ENCODE measurements at regions not wholly inside any gene's neighbourhood (a gene's known extent, or its start where the extent isn't known, plus 50 kb on each side); places are given as distances from the start of the nearest gene placed in this dataset.
"Not testable (repeated sequence)": the region's sequence is repeated elsewhere in the genome, so short reads cannot be mapped to it uniquely, and the experiment has no call there.

DNA sequence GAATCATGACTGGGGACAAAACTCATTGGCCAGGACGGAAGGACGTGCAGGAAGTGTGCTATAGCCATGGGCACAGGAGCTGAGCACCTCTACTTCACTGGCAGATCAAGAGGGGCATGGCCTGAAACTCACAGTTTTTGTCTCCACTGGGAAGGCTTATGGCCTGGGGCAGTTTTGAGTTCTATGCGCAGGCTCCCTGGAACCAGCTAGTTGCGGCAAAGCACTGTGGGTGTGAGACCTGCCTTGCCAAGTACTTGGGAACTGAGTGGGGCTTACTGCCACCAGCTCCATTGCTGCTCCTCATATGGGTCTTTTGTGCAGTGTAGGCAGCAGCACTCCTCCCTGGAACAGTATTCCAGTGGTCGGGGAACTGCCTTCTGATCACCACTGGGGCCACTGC is 282.6 kb upstream of the EYS start:
- no peaks in the 10 kb centered on the region for H3K4me1 ChIP-seq
- H3K4me3 ChIP-seq, result no peak overlapping the region
- no peaks in the 10 kb centered on the region for H3K9me3 ChIP-seq
- intact Hi-C loops (cut with DNase I), result no loop called here
- H3K27me3 ChIP-seq (ENCODE audit: insufficient read depth in 3 of 3, low read length in 2 of 3), result no peaks in the 10 kb centered on the region
- ATAC-seq (no peak), DNase-seq (no peak)
- WGBS, 3 donors, result 89 to 93% (median 92%) methylated on average over 5 of the region's 5 CpGs
- no peaks in the 10 kb centered on the region for H3K36me3 ChIP-seq (ENCODE audit: insufficient read depth in 1 of 2, low read depth in 1 of 2)
- no peak overlapping the region for H3K27ac ChIP-seq
- TF ChIP-seq, protein P1, sequence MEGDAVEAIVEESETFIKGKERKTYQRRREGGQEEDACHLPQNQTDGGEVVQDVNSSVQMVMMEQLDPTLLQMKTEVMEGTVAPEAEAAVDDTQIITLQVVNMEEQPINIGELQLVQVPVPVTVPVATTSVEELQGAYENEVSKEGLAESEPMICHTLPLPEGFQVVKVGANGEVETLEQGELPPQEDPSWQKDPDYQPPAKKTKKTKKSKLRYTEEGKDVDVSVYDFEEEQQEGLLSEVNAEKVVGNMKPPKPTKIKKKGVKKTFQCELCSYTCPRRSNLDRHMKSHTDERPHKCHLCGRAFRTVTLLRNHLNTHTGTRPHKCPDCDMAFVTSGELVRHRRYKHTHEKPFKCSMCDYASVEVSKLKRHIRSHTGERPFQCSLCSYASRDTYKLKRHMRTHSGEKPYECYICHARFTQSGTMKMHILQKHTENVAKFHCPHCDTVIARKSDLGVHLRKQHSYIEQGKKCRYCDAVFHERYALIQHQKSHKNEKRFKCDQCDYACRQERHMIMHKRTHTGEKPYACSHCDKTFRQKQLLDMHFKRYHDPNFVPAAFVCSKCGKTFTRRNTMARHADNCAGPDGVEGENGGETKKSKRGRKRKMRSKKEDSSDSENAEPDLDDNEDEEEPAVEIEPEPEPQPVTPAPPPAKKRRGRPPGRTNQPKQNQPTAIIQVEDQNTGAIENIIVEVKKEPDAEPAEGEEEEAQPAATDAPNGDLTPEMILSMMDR (IDR thresholded peaks at IDR 0.05), result no peak

DNA sequence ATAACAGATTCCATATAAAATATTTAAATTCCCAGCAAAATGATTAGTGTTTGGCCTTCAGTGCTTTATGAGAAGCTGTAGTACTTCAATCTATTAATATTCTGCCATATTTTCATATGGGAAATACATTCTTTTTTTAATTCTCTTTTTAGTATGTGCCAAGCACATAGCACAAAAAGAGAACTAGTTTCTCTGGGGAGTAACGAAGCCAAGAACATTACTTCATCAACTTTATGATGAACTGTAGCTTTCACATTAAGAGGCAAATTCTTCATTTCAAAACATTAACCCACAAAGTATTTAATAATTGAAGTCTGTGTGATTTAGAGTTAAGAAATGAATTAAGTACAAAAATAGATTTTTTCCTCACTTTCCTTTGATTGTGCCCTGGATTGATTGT is 281.0 kb upstream of the EYS start:
- Histone ChIP-seq H3K9me3 (no peaks in the 10 kb centered on the region), H3K4me3 (no peak overlapping the region), H3K36me3 (ENCODE audit: insufficient read depth in 1 of 2, low read depth in 1 of 2) (no peaks in the 10 kb centered on the region), H3K4me1 (no peaks in the 10 kb centered on the region), H3K27ac (no peak overlapping the region), H3K27me3 (ENCODE audit: insufficient read depth in 3 of 3, low read length in 2 of 3) (no peaks in the 10 kb centered on the region)
- intact Hi-C loops (cut with DNase I), result no loop called here
- DNase-seq (no peak), ATAC-seq (no peak)
- TF ChIP-seq, protein P1 (IDR thresholded peaks at IDR 0.05), result no peak
- 39 to 52% (median 43%) methylated on average over 1 of the region's 1 CpG for WGBS, 3 donors

DNA sequence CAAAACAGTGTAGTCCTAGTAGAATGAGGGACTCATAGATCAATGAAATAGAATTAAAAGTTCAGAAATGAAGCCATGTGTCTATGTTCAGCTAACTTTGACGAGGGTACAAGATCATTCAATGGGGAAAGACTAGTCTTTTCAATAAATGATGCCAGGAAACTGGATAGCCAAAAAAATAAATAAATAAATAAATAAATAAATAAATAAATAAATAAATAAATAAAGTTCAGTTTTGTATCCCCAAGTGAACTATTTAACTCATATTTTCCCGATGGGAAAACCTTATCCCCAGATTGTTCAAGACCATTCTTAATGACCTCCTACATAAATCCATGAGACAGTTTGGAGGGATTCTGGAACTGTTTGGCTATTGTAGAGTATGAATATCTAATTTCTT is 277.1 kb upstream of the EYS start:
- Histone ChIP-seq H3K36me3 (ENCODE audit: insufficient read depth in 1 of 2, low read depth in 1 of 2) (no peaks in the 10 kb centered on the region), H3K4me1 (no peaks in the 10 kb centered on the region), H3K27me3 (ENCODE audit: insufficient read depth in 3 of 3, low read length in 2 of 3) (no peaks in the 10 kb centered on the region), H3K4me3 (no peak overlapping the region), H3K9me3 (no peaks in the 10 kb centered on the region), H3K27ac (no peak overlapping the region)
- no peak for DNase-seq
- TF ChIP-seq, protein P1 (IDR thresholded peaks at IDR 0.05), result no peak
- no peak for ATAC-seq
- intact Hi-C loops (cut with DNase I), result no loop called here
- WGBS, 3 donors, result 77 to 90% (median 84%) methylated on average over 2 of the region's 2 CpGs

DNA sequence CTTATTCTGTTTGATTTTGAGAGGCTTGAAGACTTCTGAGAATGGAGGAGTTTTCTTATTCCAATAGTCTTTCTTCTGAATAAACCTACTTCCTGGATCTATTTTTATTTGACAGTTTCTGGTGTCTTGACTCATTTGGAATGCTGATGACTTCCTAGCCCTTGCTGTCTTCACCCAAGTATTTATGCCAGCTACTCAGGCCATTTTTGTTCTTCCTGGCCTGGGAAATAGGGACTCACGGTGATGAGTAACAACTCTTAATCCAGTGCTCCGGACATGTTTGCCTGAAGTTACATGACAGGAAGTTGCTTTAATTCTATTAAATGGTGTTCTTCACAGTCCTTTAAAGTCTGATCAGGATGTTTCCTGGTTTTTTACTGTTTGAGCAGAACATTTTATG is 272.1 kb upstream of the EYS start:
- Histone ChIP-seq H3K9me3 (no peaks in the 10 kb centered on the region), H3K4me3 (no peak overlapping the region), H3K27ac (no peak overlapping the region), H3K27me3 (ENCODE audit: insufficient read depth in 3 of 3, low read length in 2 of 3) (no peaks in the 10 kb centered on the region), H3K4me1 (no peaks in the 10 kb centered on the region), H3K36me3 (ENCODE audit: insufficient read depth in 1 of 2, low read depth in 1 of 2) (no peaks in the 10 kb centered on the region)
- DNase-seq, result no peak
- TF ChIP-seq, protein P1 (IDR thresholded peaks at IDR 0.05), result no peak
- no peak for ATAC-seq
- WGBS, 3 donors, result 55 to 61% (median 59%) methylated on average over 2 of the region's 2 CpGs
- intact Hi-C loops (cut with DNase I), result no loop called here

DNA sequence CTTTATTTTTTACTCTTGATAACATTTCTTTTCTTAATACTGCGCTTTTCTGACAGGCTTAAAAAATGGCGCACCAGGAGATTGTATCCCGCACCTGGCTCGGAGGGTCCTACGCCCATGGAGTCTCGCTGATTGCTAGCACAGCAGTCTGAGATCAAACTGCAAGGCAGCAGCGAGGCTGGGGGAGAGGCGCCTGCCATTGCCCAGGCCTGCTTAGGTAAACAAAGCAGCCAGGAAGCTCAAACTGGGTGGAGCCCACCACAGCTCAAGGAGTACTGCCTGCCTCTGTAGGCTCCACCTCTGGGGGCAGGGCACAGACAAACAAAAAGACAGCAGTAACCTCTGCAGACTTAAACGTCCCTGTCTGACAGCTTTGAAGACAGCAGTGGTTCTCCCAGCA is 264.2 kb upstream of the EYS start:
- H3K4me3 ChIP-seq; ATAC-seq; H3K36me3 ChIP-seq (ENCODE audit: insufficient read depth in 1 of 2, low read depth in 1 of 2); H3K27me3 ChIP-seq (ENCODE audit: insufficient read depth in 3 of 3, low read length in 2 of 3); intact Hi-C loops (cut with DNase I); H3K27ac ChIP-seq; H3K4me1 ChIP-seq; DNase-seq; H3K9me3 ChIP-seq: not testable (repeated sequence)
- WGBS, 3 donors, result 87 to 93% (median 90%) methylated on average over 8 to 9 of the region's 9 CpGs
